A549 (cell line): ENCODE measurements at regions not wholly inside any gene's neighbourhood (a gene's known extent, or its start where the extent isn't known, plus 50 kb on each side); places are given as distances from the start of the nearest gene placed in this dataset.

Source experiments
- ATAC-seq, 2 experiments: fragments of 200-7000 bp in 1 of 2; fragments of >200 bp in 1 of 2; cut with Nextera tagmentation in 1 of 2; cut with Tn5 transposase in 1 of 2; 3 replicates each; pipeline versions ENCODE4 v1.8.0 to v1.9.1; 2018 to 2020; ENCODE audit warnings: mild to moderate bottlenecking in 1 of 2, moderate library complexity in 1 of 2
- CTCF ChIA-PET: fragments of 300-600 bp; sonication (Branson Sonifier 250); formaldehyde crosslinking; extraction: SDS; loops from one replicate; lab custom pipeline; 2021; ENCODE audit warnings: antibody characterized with exemption, inconsistent platforms; lab: Yijun Ruan, JAX
- POLR2A ChIA-PET: fragments of 350-600 bp; formaldehyde crosslinking; extraction: SDS; loops from one replicate; lab custom pipeline; 2021; ENCODE audit warnings: antibody characterized with exemption, inconsistent platforms; lab: Yijun Ruan, JAX
- DNase-seq, 2 experiments: peaks; one replicate each; pipeline versions ENCODE4 v3.0.0 to v3.0.0-alpha.2; 2011 to 2016; ENCODE audit warnings: low read depth in 1 of 2, low spot score in 1 of 2
- FAIRE-seq: peaks from 2 replicates; lab custom pipeline; 2011; peaks lifted over from hg19 to GRCh38; lab: Jason Lieb, UNC
- H3K27ac ChIP-seq, 2 experiments: fragments of >200 bp; sonication (Bioruptor Twin); formaldehyde crosslinking; 3 replicates each; pipeline ENCODE4 v1.5.1; 2016 to 2017
- H3K4me1 ChIP-seq: fragments of >200 bp; sonication (Bioruptor Twin); formaldehyde crosslinking; 3 replicates; pipeline ENCODE4 v1.6.1; 2016
- H3K4me2 ChIP-seq: fragments of >200 bp; sonication (Bioruptor Twin); formaldehyde crosslinking; 3 replicates; pipeline ENCODE4 v1.6.1; 2016
- H3K4me3 ChIP-seq: fragments of >200 bp; sonication (Bioruptor Twin); formaldehyde crosslinking; 3 replicates; pipeline ENCODE4 v1.5.1; 2016
- H3K9me3 ChIP-seq: fragments of >200 bp; sonication (Bioruptor Twin); formaldehyde crosslinking; 3 replicates; pipeline ENCODE4 v1.6.1; 2016
- CHD4 ChIP-seq: fragments of 200-600 bp; sonication (generic); IDR thresholded peaks from 2 replicates; pipeline ENCODE4 v1.6.1; 2016; ENCODE audit warnings: antibody characterized with exemption, mild to moderate bottlenecking, borderline replicate concordance
- ELK1 ChIP-seq: fragments of 150-350 bp; IDR thresholded peaks from 2 replicates; pipeline ENCODE4 v1.6.1; 2014; ENCODE audit warnings: low read depth, mild to moderate bottlenecking, low read length
- FOSB ChIP-seq: fragments of 250-450 bp; sonication (Bioruptor Pico); IDR thresholded peaks from 2 replicates; pipeline ENCODE4 v1.5.0; 2020; ENCODE audit warnings: mild to moderate bottlenecking, moderate library complexity
- HOXA7 ChIP-seq: fragments of 250-450 bp; sonication (Bioruptor Pico); IDR thresholded peaks from 2 replicates; pipeline ENCODE4 v1.5.0; 2020; ENCODE audit warnings: mild to moderate bottlenecking, moderate library complexity
- HOXB5 ChIP-seq: fragments of 250-450 bp; sonication (Bioruptor Pico); IDR thresholded peaks from 2 replicates; pipeline ENCODE4 v1.5.0; 2020; ENCODE audit warnings: mild to moderate bottlenecking, moderate library complexity
- KDM1A ChIP-seq: fragments of 200-600 bp; sonication (generic); IDR thresholded peaks from 2 replicates; pipeline ENCODE4 v1.6.1; 2016; ENCODE audit warnings: low read depth, mild to moderate bottlenecking
- NFE2L2 ChIP-seq: fragments of 150-350 bp; conservative IDR thresholded peaks from 2 replicates; pipeline ENCODE4 v1.6.1; 2014; ENCODE audit warnings: low read length
- POLR2A ChIP-seq: IDR thresholded peaks from 2 replicates; pipeline ENCODE4 v1.6.1; 2012; ENCODE audit warnings: mild to moderate bottlenecking, low read length
- POLR2AphosphoS2 ChIP-seq: conservative IDR thresholded peaks from 2 replicates; pipeline ENCODE4 v1.6.1; 2012; ENCODE audit warnings: low read length, improper control_type of control experiment, inconsistent platforms
- RAD21 ChIP-seq, 2 experiments: fragments of >200 bp in 1 of 2; sonication (Bioruptor Twin) in 1 of 2; formaldehyde crosslinking in 1 of 2; IDR thresholded peaks in 1 of 2; conservative IDR thresholded peaks in 1 of 2; 2 replicates in 1 of 2; 3 replicates in 1 of 2; pipeline ENCODE4 v1.6.1; 2012 to 2018; ENCODE audit warnings: inconsistent platforms in 1 of 2
- RCOR1 ChIP-seq: fragments of 150-350 bp; IDR thresholded peaks from 2 replicates; pipeline ENCODE4 v1.6.1; 2014; ENCODE audit warnings: antibody characterized with exemption, low read length, low read depth
- REST ChIP-seq: fragments of 200-600 bp; sonication (generic); IDR thresholded peaks from 2 replicates; pipeline ENCODE4 v1.6.1; 2016; ENCODE audit warnings: antibody characterized with exemption, mild to moderate bottlenecking, moderate library complexity
- SMC3 ChIP-seq: fragments of >200 bp; sonication (Bioruptor Twin); formaldehyde crosslinking; IDR thresholded peaks from 3 replicates; pipeline ENCODE4 v1.6.1; 2018; ENCODE audit warnings: inconsistent platforms
- ZSCAN20 ChIP-seq: fragments of 250-450 bp; sonication (Bioruptor Pico); IDR thresholded peaks from 2 replicates; pipeline ENCODE4 v1.8.0; 2022; ENCODE audit warnings: mild to moderate bottlenecking, moderate library complexity
- WGBS: methylation state at CpG from one replicate; pipeline ENCODE4 v1.1.6; 2017; ENCODE audit errors: missing lambda C conversion rate; 5-methylcytosine and 5-hydroxymethylcytosine counted together
- TF ChIP-seq, protein P1 (sequence below): IDR thresholded peaks from 2 replicates; pipeline ENCODE4 v1.6.1; 2012
- TF ChIP-seq, protein P2 (sequence below): IDR thresholded peaks from 2 replicates; pipeline ENCODE4 v1.6.1; 2012
- TF ChIP-seq, protein P3 (sequence below): IDR thresholded peaks from 2 replicates; pipeline ENCODE4 v1.6.1; 2012; ENCODE audit warnings: low read depth, borderline replicate concordance

DNA sequence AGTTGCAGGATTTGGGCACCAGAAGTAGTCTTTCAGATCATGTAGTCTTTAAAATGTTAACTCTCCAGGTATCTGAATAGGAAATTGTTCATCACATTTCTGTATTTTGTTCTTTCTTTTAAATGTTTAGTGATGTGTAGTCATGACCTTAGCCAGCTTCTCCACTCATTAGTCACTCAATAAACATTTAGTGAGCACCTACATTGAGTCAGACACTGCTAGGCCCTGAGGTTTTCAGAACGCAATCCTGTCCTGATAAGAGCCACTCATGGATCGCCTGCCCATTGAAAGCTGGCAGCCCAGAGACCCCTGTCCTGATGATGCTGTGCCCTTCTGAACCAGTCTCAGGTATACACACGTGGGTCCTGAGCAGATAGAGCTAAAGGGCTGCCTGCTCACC lies 163.4 kb upstream of the HEY2 start:
- DNase-seq (peak in 1 of 2 experiments; percentile 3), ATAC-seq (peak; percentile 69 to 79), FAIRE-seq (no peak)
- Histone ChIP-seq H3K4me2 (peak overlapping the region; percentile 26; the same call in 2 of the 3 replicates), H3K4me1 (peaks cover 21% of the 10 kb centered on the region), H3K27ac (no peak overlapping the region), H3K4me3 (no peak overlapping the region), H3K9me3 (no peaks in the 10 kb centered on the region)
- WGBS, result 14% methylated on average over 2 of the region's 3 CpGs
- ChIA-PET POLR2A (no interaction called here), CTCF (interaction anchor here (1.0 to 1.1 kb wide), 2 partner anchors 59 to 110 kb away, joined by 3 read pairs; no protein-coding TSS in a partner anchor)
- TF ChIP-seq ZSCAN20 (CRISPR knock-in tag) (no peak), RAD21 (conservative IDR thresholded peaks at IDR 0.05 in 1 of 2, IDR thresholded peaks at IDR 0.05 in 1 of 2) (no peak), NFE2L2 (no peak), HOXA7 (no peak), KDM1A (no peak), POLR2A (no peak), CHD4 (no peak)
- TF ChIP-seq, protein P1, sequence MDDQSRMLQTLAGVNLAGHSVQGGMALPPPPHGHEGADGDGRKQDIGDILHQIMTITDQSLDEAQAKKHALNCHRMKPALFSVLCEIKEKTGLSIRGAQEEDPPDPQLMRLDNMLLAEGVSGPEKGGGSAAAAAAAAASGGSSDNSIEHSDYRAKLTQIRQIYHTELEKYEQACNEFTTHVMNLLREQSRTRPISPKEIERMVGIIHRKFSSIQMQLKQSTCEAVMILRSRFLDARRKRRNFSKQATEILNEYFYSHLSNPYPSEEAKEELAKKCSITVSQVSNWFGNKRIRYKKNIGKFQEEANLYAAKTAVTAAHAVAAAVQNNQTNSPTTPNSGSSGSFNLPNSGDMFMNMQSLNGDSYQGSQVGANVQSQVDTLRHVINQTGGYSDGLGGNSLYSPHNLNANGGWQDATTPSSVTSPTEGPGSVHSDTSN, result no peak
- TF ChIP-seq, protein P2, sequence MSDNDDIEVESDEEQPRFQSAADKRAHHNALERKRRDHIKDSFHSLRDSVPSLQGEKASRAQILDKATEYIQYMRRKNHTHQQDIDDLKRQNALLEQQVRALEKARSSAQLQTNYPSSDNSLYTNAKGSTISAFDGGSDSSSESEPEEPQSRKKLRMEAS, result no peak
- TF ChIP-seq, protein P3, sequence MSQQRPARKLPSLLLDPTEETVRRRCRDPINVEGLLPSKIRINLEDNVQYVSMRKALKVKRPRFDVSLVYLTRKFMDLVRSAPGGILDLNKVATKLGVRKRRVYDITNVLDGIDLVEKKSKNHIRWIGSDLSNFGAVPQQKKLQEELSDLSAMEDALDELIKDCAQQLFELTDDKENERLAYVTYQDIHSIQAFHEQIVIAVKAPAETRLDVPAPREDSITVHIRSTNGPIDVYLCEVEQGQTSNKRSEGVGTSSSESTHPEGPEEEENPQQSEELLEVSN, result no peak

GRCh38 chr6:125586605-125587004 lies 162.8 kb upstream of the HEY2 start:
- no peaks in the 10 kb centered on the region for H3K9me3 ChIP-seq
- ATAC-seq (no peak), DNase-seq (no peak), FAIRE-seq (no peak)
- H3K4me1 ChIP-seq, result peaks cover 21% of the 10 kb centered on the region
- ChIA-PET CTCF (interaction anchor here (1.0 to 1.1 kb wide), 2 partner anchors 59 to 109 kb away, joined by 3 read pairs; no protein-coding TSS in a partner anchor), POLR2A (no interaction called here)
- no peak overlapping the region for H3K4me3 ChIP-seq
- TF ChIP-seq REST, result no peak
- no peak for TF ChIP-seq SMC3
- TF ChIP-seq POLR2AphosphoS2, result no peak
- no peak for TF ChIP-seq ELK1
- no peak for TF ChIP-seq FOSB
- no peak for TF ChIP-seq HOXB5 (CRISPR knock-in tag)
- TF ChIP-seq POLR2A, result no peak
- no peak for TF ChIP-seq RCOR1
- H3K27ac ChIP-seq, result no peak overlapping the region
- H3K4me2 ChIP-seq, result no peak overlapping the region; the same call in 2 of the 3 replicates
- WGBS, result 90% methylated on average over 1 of the region's 1 CpG
